IMR-90 (cell line): ENCODE measurements at regions not wholly inside any gene's neighbourhood (a gene's known extent, or its start where the extent isn't known, plus 50 kb on each side); places are given as distances from the start of the nearest gene placed in this dataset.

ENCODE experiments used
- CEBPB ChIP-seq: IDR thresholded peaks from 2 replicates; pipeline ENCODE4 v1.6.1; 2012; ENCODE audit warnings: low read depth, low read length, improper control_type of control experiment
- CHD1 ChIP-seq: IDR thresholded peaks from 2 replicates; pipeline ENCODE4 v1.6.1; 2012; ENCODE audit warnings: low read depth, low read length, improper control_type of control experiment
- POLR2A ChIP-seq: IDR thresholded peaks from 2 replicates; pipeline ENCODE4 v1.6.1; 2012; ENCODE audit warnings: mild to moderate bottlenecking, low read depth, low read length
- RAD21 ChIP-seq: IDR thresholded peaks from 2 replicates; pipeline ENCODE4 v1.6.1; 2012; ENCODE audit warnings: low read length, improper control_type of control experiment
- RCOR1 ChIP-seq: IDR thresholded peaks from 2 replicates; pipeline ENCODE4 v1.6.1; 2012; ENCODE audit warnings: mild to moderate bottlenecking, low read length, improper control_type of control experiment; ENCODE audit not compliant: insufficient replicate concordance
- SMC3 ChIP-seq: fragments of 150-350 bp; IDR thresholded peaks from 2 replicates; pipeline ENCODE4 v1.6.1; 2016; ENCODE audit warnings: low read depth, mild to moderate bottlenecking, antibody characterized with exemption, low read length, moderate library complexity
- TF ChIP-seq, protein P1 (sequence below): conservative IDR thresholded peaks from 2 replicates; pipeline ENCODE4 v1.5.1; 2012; ENCODE audit warnings: mild to moderate bottlenecking, low read depth, low read length, improper control_type of control experiment

DNA sequence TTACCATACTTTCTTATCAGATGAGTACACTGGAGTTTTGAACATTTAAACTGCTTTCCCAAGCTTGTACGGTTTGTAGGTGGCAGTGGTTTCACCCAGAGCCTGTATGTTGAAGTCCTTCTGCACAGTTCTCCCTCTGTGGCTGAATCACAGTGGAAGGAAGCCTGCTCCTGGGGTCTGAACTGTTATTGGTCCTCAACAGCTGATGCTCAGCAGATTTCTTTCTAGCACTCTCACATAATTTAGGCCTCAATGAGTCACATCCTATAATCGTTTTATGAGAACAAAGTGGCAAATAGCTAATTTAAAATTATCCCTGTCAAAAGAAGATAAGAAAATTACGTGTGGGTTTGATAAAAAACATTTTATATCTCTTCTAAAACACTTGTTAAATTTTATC, 229.7 kb downstream of the TLE4 start:
- TF ChIP-seq, protein P1, sequence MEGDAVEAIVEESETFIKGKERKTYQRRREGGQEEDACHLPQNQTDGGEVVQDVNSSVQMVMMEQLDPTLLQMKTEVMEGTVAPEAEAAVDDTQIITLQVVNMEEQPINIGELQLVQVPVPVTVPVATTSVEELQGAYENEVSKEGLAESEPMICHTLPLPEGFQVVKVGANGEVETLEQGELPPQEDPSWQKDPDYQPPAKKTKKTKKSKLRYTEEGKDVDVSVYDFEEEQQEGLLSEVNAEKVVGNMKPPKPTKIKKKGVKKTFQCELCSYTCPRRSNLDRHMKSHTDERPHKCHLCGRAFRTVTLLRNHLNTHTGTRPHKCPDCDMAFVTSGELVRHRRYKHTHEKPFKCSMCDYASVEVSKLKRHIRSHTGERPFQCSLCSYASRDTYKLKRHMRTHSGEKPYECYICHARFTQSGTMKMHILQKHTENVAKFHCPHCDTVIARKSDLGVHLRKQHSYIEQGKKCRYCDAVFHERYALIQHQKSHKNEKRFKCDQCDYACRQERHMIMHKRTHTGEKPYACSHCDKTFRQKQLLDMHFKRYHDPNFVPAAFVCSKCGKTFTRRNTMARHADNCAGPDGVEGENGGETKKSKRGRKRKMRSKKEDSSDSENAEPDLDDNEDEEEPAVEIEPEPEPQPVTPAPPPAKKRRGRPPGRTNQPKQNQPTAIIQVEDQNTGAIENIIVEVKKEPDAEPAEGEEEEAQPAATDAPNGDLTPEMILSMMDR, result no peak
- TF ChIP-seq SMC3 (no peak), CEBPB (no peak), POLR2A (no peak), CHD1 (no peak), RAD21 (no peak), RCOR1 (no peak)
